Naive thymus-derived CD8-positive, alpha-beta T cell (primary cell): ENCODE measurements at regions not wholly inside any gene's neighbourhood (a gene's known extent, or its start where the extent isn't known, plus 50 kb on each side); places are given as distances from the start of the nearest gene placed in this dataset.

Source experiments
- ATAC-seq, 2 donors: fragments of 150-1000 bp; cut with Tn5 transposase in 1 of 2; sonication (Bioruptor Pico), chemical (Tn5 transposase) in 1 of 2; 1 replicate in 1 of 2; 2 replicates in 1 of 2; pipeline ENCODE4 v1.10.0; 2021; ENCODE audit warnings: mild to moderate bottlenecking in 2 of 2, moderate library complexity in 2 of 2
- POLR2A ChIA-PET: fragments of 350-600 bp; sonication (Branson Sonifier 250); formaldehyde crosslinking; loops from one replicate; lab custom pipeline; 2021; ENCODE audit warnings: antibody characterized with exemption; lab: Charles Lee
- DNase-seq, 10 donors: peaks; one replicate each; pipeline versions ENCODE4 v3.0.0 to v3.0.0-alpha.2; 2020 to 2022
- H3K27ac Mint-ChIP-seq, 10 donors: one replicate each; pipeline ENCODE4 v1.8.0; 2020 to 2022; ENCODE audit warnings: mild to moderate bottlenecking in 10 of 10, mixed read lengths in 10 of 10, moderate library complexity in 4 of 10, inconsistent platforms in 1 of 10
- H3K27me3 Mint-ChIP-seq, 5 donors: one replicate each; pipeline ENCODE4 v1.8.0; 2021 to 2022; ENCODE audit warnings: mixed read lengths in 5 of 5
- H3K36me3 Mint-ChIP-seq, 3 donors: one replicate each; pipeline ENCODE4 v1.8.0; 2020 to 2022; ENCODE audit warnings: mixed read lengths in 3 of 3, mild to moderate bottlenecking in 2 of 3, inconsistent platforms in 1 of 3
- H3K4me1 Mint-ChIP-seq, 4 donors: one replicate each; pipeline ENCODE4 v1.8.0; 2021 to 2022; ENCODE audit warnings: mixed read lengths in 4 of 4
- H3K4me3 Mint-ChIP-seq, 10 donors: one replicate each; pipeline ENCODE4 v1.8.0; 2020 to 2022; ENCODE audit warnings: mild to moderate bottlenecking in 10 of 10, mixed read lengths in 10 of 10, moderate library complexity in 6 of 10, inconsistent platforms in 1 of 10
- H3K9me3 Mint-ChIP-seq, 9 donors: one replicate each; pipeline ENCODE4 v1.8.0; 2020 to 2022; ENCODE audit warnings: mixed read lengths in 9 of 9, mild to moderate bottlenecking in 3 of 9, inconsistent platforms in 1 of 9, moderate library complexity in 1 of 9

DNA sequence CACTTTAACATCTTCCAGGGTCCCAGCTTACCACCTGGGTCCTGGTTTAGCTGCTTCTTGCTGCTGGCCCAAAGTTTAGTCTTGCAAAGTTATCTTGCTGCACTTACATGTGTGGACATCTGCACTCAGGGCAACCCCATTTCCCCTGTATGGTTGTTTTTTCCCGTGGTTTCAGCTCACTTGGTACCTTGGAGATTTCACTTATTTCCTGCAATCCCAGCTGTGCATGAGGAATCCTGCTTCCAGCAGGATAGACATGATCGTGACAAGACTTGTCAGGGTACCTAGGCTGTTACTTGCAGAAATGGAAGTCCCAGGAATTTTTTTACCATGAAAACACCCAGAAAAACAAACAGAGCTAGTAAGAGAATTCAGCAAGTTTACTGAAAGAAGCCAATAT lies 95.9 kb upstream of the LEP start:
- H3K4me3 Mint-ChIP-seq = no peak overlapping the region
- H3K4me1 Mint-ChIP-seq = no peaks in the 10 kb centered on the region
- POLR2A ChIA-PET = no interaction called here
- no peak for DNase-seq
- no peak for ATAC-seq
- no peak overlapping the region for H3K27ac Mint-ChIP-seq
- peaks cover 0 to 17% (median 11%) of the 10 kb centered on the region in 5 donors for H3K27me3 Mint-ChIP-seq
- peaks cover 0 to 10% (median 3%) of the 10 kb centered on the region in 3 donors for H3K36me3 Mint-ChIP-seq
- peaks cover 2 to 13% (median 10%) of the 10 kb centered on the region in 9 donors for H3K9me3 Mint-ChIP-seq

DNA sequence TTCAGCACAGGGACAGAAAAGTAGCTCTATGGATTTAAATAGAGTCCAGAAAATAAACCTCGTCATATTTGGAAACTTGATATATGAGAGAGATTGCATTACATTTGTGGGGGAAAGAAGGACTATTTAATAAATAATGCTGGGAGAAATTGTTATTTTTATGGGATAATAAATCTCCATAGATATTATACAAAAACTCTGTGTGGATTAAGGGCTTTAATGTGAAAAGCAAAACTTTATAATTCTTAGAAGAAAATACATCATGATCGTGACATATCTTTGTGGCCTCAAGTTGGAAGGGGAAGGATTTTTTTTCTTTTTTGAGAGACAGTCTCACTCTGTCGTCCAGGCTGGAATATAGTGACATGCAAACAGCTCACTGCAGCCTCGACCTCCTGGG lies 95.0 kb upstream of the LEP start:
- Mint-ChIP-seq H3K27ac (no peak overlapping the region), H3K36me3 (peaks cover 0 to 10% (median 3%) of the 10 kb centered on the region in 3 donors), H3K4me3 (no peak overlapping the region), H3K4me1 (no peaks in the 10 kb centered on the region), H3K9me3 (peaks cover 2 to 11% (median 9%) of the 10 kb centered on the region in 9 donors), H3K27me3 (peaks cover 0 to 24% (median 12%) of the 10 kb centered on the region in 5 donors)
- no peak for ATAC-seq
- no peak for DNase-seq
- POLR2A ChIA-PET = no interaction called here

DNA sequence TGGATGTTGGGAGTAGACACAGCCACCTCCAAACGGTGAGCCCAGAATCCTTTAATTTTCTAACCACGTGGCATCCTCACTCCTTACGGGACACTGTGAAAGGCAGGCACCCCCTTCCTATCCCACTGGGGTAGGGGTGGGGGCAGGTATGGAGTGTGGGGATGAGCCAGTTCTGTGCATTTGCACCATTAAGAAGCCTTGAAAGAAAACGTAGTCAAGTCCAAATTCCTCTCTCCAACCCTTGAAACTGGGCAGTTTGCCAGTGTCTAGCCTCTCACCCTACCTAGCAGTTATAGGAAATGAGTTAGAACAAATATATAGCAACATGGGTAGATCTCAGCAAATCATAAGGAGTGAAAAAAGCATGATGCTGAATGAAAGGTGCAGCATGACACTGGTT lies 92.4 kb upstream of the LEP start:
- H3K4me3 Mint-ChIP-seq = no peak overlapping the region
- POLR2A ChIA-PET = no interaction called here
- peaks cover 0 to 2% (median 0%) of the 10 kb centered on the region in 3 donors for H3K36me3 Mint-ChIP-seq
- no peak for ATAC-seq
- peaks cover 0 to 4% (median 2%) of the 10 kb centered on the region in 9 donors for H3K9me3 Mint-ChIP-seq
- H3K27me3 Mint-ChIP-seq = peaks cover 2 to 35% (median 18%) of the 10 kb centered on the region in 5 donors
- no peak for DNase-seq
- H3K27ac Mint-ChIP-seq = no peak overlapping the region
- H3K4me1 Mint-ChIP-seq = no peaks in the 10 kb centered on the region

DNA sequence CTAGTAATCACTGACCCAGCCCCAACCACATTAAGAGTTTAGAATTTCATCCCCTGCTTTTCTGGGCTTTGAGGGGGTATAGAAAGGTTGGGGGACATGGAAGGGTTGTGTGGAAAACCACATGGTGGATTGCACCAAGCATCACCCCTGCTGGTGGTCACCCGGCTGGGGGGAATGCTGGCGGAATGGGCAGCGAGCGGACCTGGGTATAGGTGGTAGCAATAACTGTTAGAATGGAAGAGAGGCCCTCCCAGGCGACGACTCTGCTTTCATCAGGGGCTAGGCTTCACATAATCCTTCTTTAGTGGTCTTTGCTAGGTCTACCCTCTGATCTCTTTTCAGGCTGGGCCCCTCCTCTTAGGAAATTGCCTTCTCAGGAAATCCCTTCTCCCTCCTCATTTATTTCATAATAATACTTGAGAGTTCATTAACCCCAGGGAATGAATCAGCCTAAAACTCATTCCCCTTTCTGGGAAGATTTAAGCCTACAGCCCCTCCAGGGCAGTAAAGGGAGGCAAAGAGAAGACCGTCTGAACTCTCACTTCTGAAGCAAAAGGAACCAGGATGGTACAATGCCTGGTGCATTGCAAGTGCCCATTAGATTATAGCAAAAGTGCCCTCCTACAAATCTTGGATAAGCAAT lies 90.7 kb upstream of the LEP start:
- Mint-ChIP-seq H3K36me3 (no peaks in the 10 kb centered on the region), H3K27me3 (peaks cover 2 to 35% (median 18%) of the 10 kb centered on the region in 5 donors), H3K27ac (peak overlapping the region in 1 of 10 donors; percentile 10), H3K9me3 (no peaks in the 10 kb centered on the region), H3K4me3 (no peak overlapping the region), H3K4me1 (no peaks in the 10 kb centered on the region)
- DNase-seq = no peak
- no peak for ATAC-seq
- POLR2A ChIA-PET = no interaction called here

DNA sequence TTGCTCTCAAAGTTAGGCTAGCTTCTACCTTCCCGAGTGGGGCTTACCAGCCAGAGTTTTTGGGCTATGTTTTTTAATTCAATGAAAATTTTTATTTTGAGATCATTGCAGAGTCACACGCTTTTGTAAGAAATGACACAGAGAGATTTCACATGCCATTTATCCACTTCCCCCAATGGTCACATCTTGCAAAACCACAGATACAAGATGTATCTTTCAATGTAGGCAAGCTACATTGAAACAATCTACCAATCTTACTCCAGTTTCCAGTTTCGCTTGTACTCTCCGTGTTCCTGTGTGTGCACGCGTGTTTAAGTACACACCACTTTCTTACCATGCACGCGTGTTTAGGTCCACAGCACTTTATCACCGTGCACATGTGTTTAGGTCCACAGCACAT lies 89.4 kb upstream of the LEP start:
- no peaks in the 10 kb centered on the region for H3K9me3 Mint-ChIP-seq
- H3K4me1 Mint-ChIP-seq = no peaks in the 10 kb centered on the region
- ATAC-seq = no peak

DNA sequence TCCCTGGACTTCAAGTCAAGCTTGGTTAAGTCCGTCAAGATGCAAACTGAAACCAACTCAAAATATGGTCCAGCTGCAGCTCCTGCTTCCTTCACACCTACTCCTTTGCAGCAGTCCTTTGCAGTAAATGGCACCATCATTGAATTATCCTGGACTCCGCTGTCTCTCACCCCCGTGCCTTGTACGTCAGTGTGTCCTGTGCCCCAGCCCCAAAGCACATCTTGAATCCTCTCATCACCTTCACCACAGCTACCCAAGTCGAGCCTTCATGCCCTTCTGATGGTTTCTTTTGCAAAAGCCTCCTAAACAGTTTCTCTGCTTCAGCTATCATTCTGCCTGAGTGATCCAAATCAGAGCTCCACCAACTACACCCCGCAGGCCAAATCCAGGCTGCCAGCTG lies 88.4 kb upstream of the LEP start:
- POLR2A ChIA-PET = no interaction called here
- Mint-ChIP-seq H3K4me3 (no peak overlapping the region), H3K27ac (no peak overlapping the region), H3K9me3 (no peaks in the 10 kb centered on the region), H3K27me3 (peaks cover 2 to 35% (median 16%) of the 10 kb centered on the region in 5 donors), H3K4me1 (no peaks in the 10 kb centered on the region), H3K36me3 (no peaks in the 10 kb centered on the region)
- ATAC-seq = no peak
- no peak for DNase-seq

More for the DNA sequence above, 89.4 kb upstream of the LEP start:
- Mint-ChIP-seq H3K27ac (no peak overlapping the region), H3K4me3 (no peak overlapping the region), H3K36me3 (no peaks in the 10 kb centered on the region), H3K27me3 (peaks cover 2 to 35% (median 18%) of the 10 kb centered on the region in 5 donors)
- POLR2A ChIA-PET = no interaction called here
- no peak for DNase-seq

DNA sequence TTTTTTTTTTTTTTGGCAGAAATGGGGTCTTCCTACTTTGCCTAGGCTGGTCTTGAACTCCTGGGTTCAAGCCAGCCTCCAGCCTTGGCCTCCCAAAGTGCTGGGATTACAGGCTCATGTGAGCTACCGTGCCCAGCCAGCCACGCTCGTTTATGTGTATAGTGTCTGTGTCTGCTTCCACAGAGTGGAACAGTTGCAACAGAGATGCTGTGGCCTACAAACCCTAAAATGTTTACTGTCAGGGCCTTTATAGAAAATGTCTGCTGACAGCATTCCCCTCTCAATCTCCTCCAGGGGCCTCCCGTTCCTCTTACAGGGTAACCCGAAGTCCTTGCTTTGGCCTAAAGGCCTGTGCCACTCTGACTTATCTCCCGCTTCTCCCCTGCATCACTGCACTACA lies 87.6 kb upstream of the LEP start:
- ATAC-seq (no peak), DNase-seq (no peak)
- H3K4me1 Mint-ChIP-seq = no peaks in the 10 kb centered on the region
- H3K4me3 Mint-ChIP-seq = no peak overlapping the region
- no peaks in the 10 kb centered on the region for H3K36me3 Mint-ChIP-seq
- H3K27me3 Mint-ChIP-seq = peaks cover 2 to 42% (median 13%) of the 10 kb centered on the region in 5 donors
- H3K9me3 Mint-ChIP-seq = no peaks in the 10 kb centered on the region
- H3K27ac Mint-ChIP-seq = no peak overlapping the region
- POLR2A ChIA-PET = no interaction called here

DNA sequence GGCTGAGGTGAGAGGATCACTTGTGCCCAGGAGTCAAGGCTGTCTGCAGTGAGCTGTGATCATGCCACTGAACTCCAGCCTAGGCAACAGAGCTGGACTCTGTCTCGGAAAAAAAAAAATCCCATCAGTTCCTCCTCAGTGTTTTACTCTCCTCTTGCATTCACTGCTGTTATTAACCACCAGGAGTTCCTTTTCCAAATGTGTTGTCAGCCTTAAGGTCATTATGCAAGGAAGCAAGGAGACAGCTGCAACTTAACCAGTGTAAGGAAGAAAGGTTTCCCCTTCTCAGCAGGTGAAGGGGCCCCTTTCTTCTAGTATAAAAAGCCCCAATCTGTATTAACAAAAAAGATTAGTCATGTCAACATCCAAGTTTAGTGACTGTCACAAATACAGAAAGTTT lies 86.6 kb upstream of the LEP start:
- peaks cover 2 to 38% (median 11%) of the 10 kb centered on the region in 5 donors for H3K27me3 Mint-ChIP-seq

DNA sequence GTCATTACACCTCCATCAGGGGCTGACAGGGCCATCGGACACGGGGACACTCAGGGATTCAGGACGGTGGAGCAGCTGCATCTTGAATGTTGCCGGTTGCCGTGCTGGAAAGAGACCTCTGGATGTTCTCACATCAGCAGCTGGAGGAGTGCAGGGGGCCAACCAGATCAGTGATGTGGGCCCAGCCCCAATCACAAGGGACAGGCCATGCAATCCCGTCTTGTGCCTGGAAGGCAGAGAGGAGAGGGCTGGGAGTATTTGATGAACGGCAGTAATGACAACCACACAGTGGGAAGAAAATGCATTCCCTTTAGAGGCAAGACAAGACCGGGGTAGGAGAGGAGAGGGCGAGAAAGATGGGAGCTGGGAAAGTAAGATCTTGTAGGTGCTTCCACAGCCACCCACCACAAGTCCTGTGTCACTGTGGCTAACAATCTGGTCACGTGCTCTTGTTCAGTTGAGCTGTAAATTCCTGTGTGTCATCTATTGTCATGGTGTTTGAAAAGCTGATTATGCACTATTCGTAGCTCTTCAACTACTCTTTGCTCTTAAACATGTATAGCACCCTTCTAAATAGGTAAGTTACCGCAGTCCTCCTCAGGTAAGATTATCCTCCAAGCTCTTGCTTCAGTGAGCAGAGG lies 85.9 kb upstream of the LEP start:
- ATAC-seq (no peak), DNase-seq (no peak)
- no peak overlapping the region for H3K27ac Mint-ChIP-seq
- no peaks in the 10 kb centered on the region for H3K9me3 Mint-ChIP-seq
- H3K4me1 Mint-ChIP-seq = peaks cover 0 to 2% (median 0%) of the 10 kb centered on the region in 4 donors
- H3K4me3 Mint-ChIP-seq = no peak overlapping the region
- POLR2A ChIA-PET = no interaction called here
- no peaks in the 10 kb centered on the region for H3K36me3 Mint-ChIP-seq
- peaks cover 2 to 31% (median 10%) of the 10 kb centered on the region in 5 donors for H3K27me3 Mint-ChIP-seq

More for the DNA sequence above, 86.6 kb upstream of the LEP start:
- POLR2A ChIA-PET = no interaction called here
- H3K4me1 Mint-ChIP-seq = no peaks in the 10 kb centered on the region
- no peak overlapping the region for H3K27ac Mint-ChIP-seq
- no peak overlapping the region for H3K4me3 Mint-ChIP-seq
- H3K9me3 Mint-ChIP-seq = no peaks in the 10 kb centered on the region
- ATAC-seq = no peak
- DNase-seq = no peak
- H3K36me3 Mint-ChIP-seq = no peaks in the 10 kb centered on the region

DNA sequence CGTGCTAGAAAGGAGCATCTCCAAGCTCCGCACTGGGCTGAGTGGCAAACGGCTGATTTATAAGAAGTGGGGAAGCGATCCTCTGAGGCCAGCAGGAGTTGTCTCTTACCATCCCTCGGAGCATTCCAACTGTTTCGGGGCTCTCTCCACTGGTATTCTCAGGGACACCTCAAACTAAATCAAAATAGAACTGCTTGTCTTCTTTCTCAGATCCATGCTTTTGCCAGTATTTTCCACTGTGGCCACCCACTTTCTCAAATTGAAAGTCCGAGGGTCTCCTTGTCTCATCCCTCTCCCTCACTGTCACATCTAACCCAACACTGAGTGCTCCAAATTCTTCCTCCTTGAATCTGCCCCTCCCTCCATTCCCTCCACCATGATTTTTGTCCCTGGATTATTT lies 83.2 kb upstream of the LEP start:
- H3K36me3 Mint-ChIP-seq = no peaks in the 10 kb centered on the region
- ATAC-seq (no peak), DNase-seq (no peak)
- H3K27ac Mint-ChIP-seq = no peak overlapping the region
- H3K9me3 Mint-ChIP-seq = no peaks in the 10 kb centered on the region
- POLR2A ChIA-PET = no interaction called here
- H3K27me3 Mint-ChIP-seq = peaks cover 10 to 32% (median 21%) of the 10 kb centered on the region in 5 donors
- H3K4me3 Mint-ChIP-seq = no peak overlapping the region
- H3K4me1 Mint-ChIP-seq = peaks cover 0 to 2% (median 0%) of the 10 kb centered on the region in 4 donors

DNA sequence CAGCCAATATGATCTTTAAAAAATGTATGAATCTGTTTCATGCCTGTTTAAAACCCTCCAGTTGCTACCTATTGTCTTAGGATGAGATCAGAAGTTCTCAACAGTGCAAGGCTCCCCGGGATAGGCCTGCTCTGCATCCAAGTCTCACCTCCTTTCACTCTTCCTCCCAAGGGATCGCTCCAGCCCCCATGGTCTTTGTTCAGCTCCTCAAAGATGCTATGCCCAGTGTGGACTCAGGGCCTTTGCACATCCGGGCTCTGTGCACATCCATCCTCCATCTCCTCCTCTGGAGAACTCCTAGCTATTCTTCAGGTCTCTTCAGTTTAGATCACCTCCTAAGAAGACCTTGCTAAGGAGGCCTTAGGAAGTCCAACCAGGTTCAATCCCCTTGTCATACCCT lies 82.7 kb upstream of the LEP start:
- Mint-ChIP-seq H3K4me1 (peaks cover 0 to 2% (median 0%) of the 10 kb centered on the region in 4 donors), H3K4me3 (no peak overlapping the region), H3K27ac (no peak overlapping the region), H3K27me3 (peaks cover 12 to 37% (median 23%) of the 10 kb centered on the region in 5 donors), H3K9me3 (no peaks in the 10 kb centered on the region), H3K36me3 (no peaks in the 10 kb centered on the region)
- DNase-seq (no peak), ATAC-seq (no peak)
- POLR2A ChIA-PET = no interaction called here

DNA sequence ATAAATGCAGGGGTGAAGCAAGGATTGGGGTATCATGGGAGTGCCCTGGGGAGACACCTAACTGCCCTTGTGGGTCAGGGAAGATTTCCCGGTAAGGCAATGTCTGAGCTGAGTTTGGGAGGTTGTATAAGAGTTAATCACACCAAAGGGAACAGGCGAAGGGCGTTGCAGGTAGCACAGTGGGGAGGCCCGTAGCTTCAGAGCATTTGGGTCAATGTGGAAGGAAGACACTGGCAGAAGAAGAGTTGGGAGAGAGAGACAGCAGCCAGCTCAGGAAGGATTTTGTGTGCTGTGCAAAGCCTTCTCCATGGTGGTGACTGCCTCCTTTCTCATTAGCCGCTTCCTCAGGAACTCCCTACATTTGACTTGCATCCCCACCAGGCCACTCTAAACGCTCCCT lies 80.8 kb upstream of the LEP start:
- ATAC-seq = no peak
- Mint-ChIP-seq H3K36me3 (peaks cover 0 to 2% (median 0%) of the 10 kb centered on the region in 3 donors), H3K9me3 (peaks cover 0 to 2% (median 0%) of the 10 kb centered on the region in 9 donors), H3K4me1 (peaks cover 0 to 4% (median 3%) of the 10 kb centered on the region in 4 donors), H3K27me3 (peaks cover 25 to 52% (median 38%) of the 10 kb centered on the region in 5 donors), H3K4me3 (no peak overlapping the region), H3K27ac (no peak overlapping the region)
- POLR2A ChIA-PET = no interaction called here
- DNase-seq = no peak

DNA sequence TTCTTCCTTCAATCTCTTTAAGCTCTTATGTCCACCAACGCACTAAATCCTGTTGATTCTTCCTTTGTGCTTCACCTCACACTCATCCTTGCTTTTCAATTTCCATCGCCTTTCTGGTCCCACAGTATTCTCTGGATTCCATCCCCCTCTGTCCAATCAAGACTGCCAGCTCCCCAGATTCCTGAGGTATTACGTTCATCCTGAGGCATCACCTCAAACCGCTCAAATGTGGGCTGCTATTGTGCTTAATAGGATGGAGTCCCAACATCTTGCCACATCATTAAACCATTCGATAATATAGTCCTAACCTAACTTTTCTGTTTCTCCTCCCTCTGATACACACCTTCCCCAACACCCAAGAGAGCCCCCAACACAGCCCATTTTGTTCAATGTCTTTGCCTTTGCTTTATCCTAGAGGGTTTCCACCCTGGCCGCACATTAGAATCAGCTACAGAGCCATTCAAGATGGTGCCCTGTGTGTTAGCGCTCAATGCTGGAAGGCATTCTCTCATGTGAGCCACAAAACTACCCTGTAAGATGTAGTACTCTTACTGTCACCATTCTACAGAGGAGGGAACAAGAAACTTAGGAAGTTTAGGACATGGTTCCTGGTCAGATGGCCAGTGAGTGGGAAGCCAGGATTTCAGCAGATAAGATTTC lies 79.5 kb upstream of the LEP start:
- H3K9me3 Mint-ChIP-seq = peaks cover 0 to 2% (median 0%) of the 10 kb centered on the region in 9 donors
- no peak overlapping the region for H3K4me3 Mint-ChIP-seq
- H3K36me3 Mint-ChIP-seq = peaks cover 0 to 2% (median 0%) of the 10 kb centered on the region in 3 donors
- POLR2A ChIA-PET = no interaction called here
- DNase-seq (no peak), ATAC-seq (no peak)
- peaks cover 32 to 65% (median 51%) of the 10 kb centered on the region in 5 donors for H3K27me3 Mint-ChIP-seq
- H3K4me1 Mint-ChIP-seq = peaks cover 5 to 12% (median 7%) of the 10 kb centered on the region in 4 donors
- H3K27ac Mint-ChIP-seq = peak overlapping the region in 1 of 10 donors; percentile 0
